ENCODE measurements at regions not wholly inside any gene's neighbourhood (a gene's known extent, or its start where the extent isn't known, plus 50 kb on each side); places are given as distances from the start of the nearest gene placed in this dataset.

DNA sequence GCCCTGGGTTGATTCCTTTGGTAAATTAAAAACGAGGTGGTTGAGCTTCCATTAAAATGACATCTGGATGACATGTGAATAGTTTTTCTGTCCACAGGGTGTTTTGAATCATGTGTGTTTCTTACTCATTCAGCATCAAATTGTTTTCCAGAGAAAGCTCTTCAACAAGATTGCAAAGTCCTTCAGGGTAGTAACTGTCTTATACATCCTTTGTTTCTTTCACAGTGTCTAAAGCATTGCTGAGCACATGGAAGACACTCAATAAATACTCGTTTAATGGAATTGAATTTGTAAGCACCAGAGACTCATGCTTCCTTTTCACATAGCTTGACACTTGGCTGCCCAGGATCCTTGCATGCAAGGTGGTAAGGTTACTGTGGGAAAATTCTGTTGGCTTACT, 223.1 kb upstream of the CNTN6 start:
- TF ChIP-seq POLR2A (IDR thresholded peaks at IDR 0.05), result no peak
- TF ChIP-seq CTCF (IDR thresholded peaks at IDR 0.05), result no peak

Measured in right lobe of liver (tissue), 4 donors.